NT2/D1 (cell line): ENCODE measurements at regions not wholly inside any gene's neighbourhood (a gene's known extent, or its start where the extent isn't known, plus 50 kb on each side); places are given as distances from the start of the nearest gene placed in this dataset.

Source experiments
- SUZ12 ChIP-seq: IDR thresholded peaks from 2 replicates; pipeline ENCODE4 v1.6.1; 2011; ENCODE audit not compliant: insufficient read length, insufficient read depth; ENCODE audit errors: extremely low read depth
- YY1 ChIP-seq: IDR thresholded peaks from 2 replicates; pipeline ENCODE4 v1.6.1; 2011; ENCODE audit not compliant: insufficient read length, insufficient read depth
- ZNF274 ChIP-seq: IDR thresholded peaks from 2 replicates; pipeline ENCODE4 v1.6.1; 2011; ENCODE audit warnings: mild to moderate bottlenecking, low read depth, low read length

GRCh38 chr10:128218161-128218560 is 91.9 kb upstream of the MKI67 start:
- TF ChIP-seq SUZ12 (no peak), YY1 (no peak), ZNF274 (no peak)
